Gastrocnemius medialis (tissue), 4 donors: ENCODE measurements at regions not wholly inside any gene's neighbourhood (a gene's known extent, or its start where the extent isn't known, plus 50 kb on each side); places are given as distances from the start of the nearest gene placed in this dataset.

Source experiments
- CTCF ChIP-seq, 5 experiments: fragments of 450-650 bp in 3 of 5; fragments of 200-600 bp in 2 of 5; sonication (generic) in 2 of 5; IDR thresholded peaks in 4 of 5; conservative IDR thresholded peaks in 1 of 5; 1 replicate in 4 of 5; 2 replicates in 1 of 5; pipeline ENCODE4 v1.5.1; 2016 to 2019; ENCODE audit warnings: antibody characterized with exemption in 5 of 5, mild to moderate bottlenecking in 3 of 5, moderate library complexity in 3 of 5
- POLR2A ChIP-seq, 2 donors: fragments of 450-650 bp; IDR thresholded peaks; one replicate each; pipeline ENCODE4 v1.6.1; 2017; ENCODE audit warnings: antibody characterized with exemption in 2 of 2, mild to moderate bottlenecking in 2 of 2, moderate library complexity in 2 of 2

DNA sequence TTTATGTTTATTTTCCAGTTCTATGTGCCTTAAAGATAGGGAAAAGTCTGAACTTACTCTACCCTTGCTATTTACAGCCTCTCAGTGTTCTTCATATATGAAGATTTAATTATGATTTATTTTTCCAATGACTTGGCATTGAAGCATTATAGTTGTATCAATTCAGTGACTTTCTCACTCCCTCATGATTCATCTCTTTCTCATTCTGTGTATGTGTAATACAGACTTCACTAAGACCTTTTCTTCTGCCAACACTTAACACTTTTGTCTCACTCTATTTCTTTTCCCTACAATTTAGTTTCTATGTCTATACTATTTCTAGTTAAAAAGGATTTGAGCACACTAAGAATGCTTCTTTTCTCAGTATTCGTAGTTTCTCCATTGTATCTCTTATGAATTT is 1470.3 kb upstream of the ACVR2A start:
- TF ChIP-seq CTCF (IDR thresholded peaks at IDR 0.05 in 4 of 5, conservative IDR thresholded peaks at IDR 0.05 in 1 of 5) (no peak), POLR2A (IDR thresholded peaks at IDR 0.05) (no peak)
